B cell (primary cell): ENCODE measurements at regions not wholly inside any gene's neighbourhood (a gene's known extent, or its start where the extent isn't known, plus 50 kb on each side); places are given as distances from the start of the nearest gene placed in this dataset.
"Not testable (repeated sequence)": the region's sequence is repeated elsewhere in the genome, so short reads cannot be mapped to it uniquely, and the experiment has no call there.

Experiments
- ATAC-seq: fragments of 200-7000 bp; cut with Tn5 transposase; one replicate; pipeline ENCODE4 v1.10.0; 2021; ENCODE audit warnings: low read depth, mild to moderate bottlenecking, moderate number of reproducible peaks, moderate library complexity
- CTCF ChIA-PET: fragments of 350-600 bp; sonication (Branson Sonifier 250); formaldehyde crosslinking; loops from one replicate; lab custom pipeline; 2021; ENCODE audit warnings: antibody characterized with exemption, inconsistent platforms; lab: Charles Lee
- POLR2A ChIA-PET: fragments of 350-600 bp; sonication (Branson Sonifier 250); formaldehyde crosslinking; loops from one replicate; lab custom pipeline; 2021; ENCODE audit warnings: antibody characterized with exemption; lab: Charles Lee
- DNase-seq: peaks from one replicate; pipeline ENCODE4 v3.0.0; 2013
- H2AFZ ChIP-seq: 2 replicates; pipeline ENCODE4 v1.6.1; 2012; ENCODE audit warnings: mild to moderate bottlenecking, low read depth, low read length; ENCODE audit not compliant: insufficient read depth, poor library complexity, severe bottlenecking
- H3K27ac ChIP-seq, 2 donors: 1 replicate in 1 of 2; 2 replicates in 1 of 2; pipeline ENCODE4 v1.5.1; 2012 to 2013; ENCODE audit warnings: low read length in 2 of 2, mild to moderate bottlenecking in 2 of 2, moderate library complexity in 1 of 2
- H3K27me3 ChIP-seq, 4 experiments: fragments of 200-600 bp in 1 of 4; sonication (generic) in 1 of 4; replicated peaks in 1 of 4; 1 replicate in 2 of 4; 2 replicates in 2 of 4; pipeline versions ENCODE4 v1.6.1 to v1.7.0; 2013 to 2016; ENCODE audit warnings: low read length in 3 of 4, mild to moderate bottlenecking in 2 of 4, mixed read lengths in 1 of 4, moderate library complexity in 1 of 4; ENCODE audit not compliant: insufficient read depth in 4 of 4, control insufficient read depth in 3 of 4; ENCODE audit errors: control extremely low read depth in 1 of 4
- H3K36me3 ChIP-seq, 2 experiments: replicated peaks in 1 of 2; 1 replicate in 1 of 2; 2 replicates in 1 of 2; pipeline versions ENCODE4 v1.6.1 to v1.7.1; 2013; ENCODE audit warnings: low read length in 1 of 2; ENCODE audit not compliant: insufficient read depth in 2 of 2, control insufficient read depth in 1 of 2; ENCODE audit errors: control extremely low read depth in 1 of 2, extremely low read depth in 1 of 2
- H3K4me1 ChIP-seq, 2 donors: fragments of 200-600 bp in 1 of 2; sonication (generic) in 1 of 2; 1 replicate in 1 of 2; 2 replicates in 1 of 2; pipeline versions ENCODE4 v1.5.1 to v1.6.1; 2013 to 2017; ENCODE audit warnings: low read length in 2 of 2; ENCODE audit not compliant: control insufficient read depth in 2 of 2, insufficient read depth in 2 of 2
- H3K4me2 ChIP-seq: replicated peaks from 2 replicates; pipeline ENCODE3; 2012; ENCODE audit warnings: mild to moderate bottlenecking, low read depth, low read length; ENCODE audit not compliant: poor library complexity, severe bottlenecking
- H3K4me3 ChIP-seq, 5 experiments: fragments of 200-600 bp in 1 of 5; sonication (generic) in 1 of 5; 1 replicate in 3 of 5; 2 replicates in 2 of 5; pipeline versions ENCODE4 v1.5.1 to v1.7.0; 2011 to 2016; ENCODE audit warnings: low read length in 4 of 5, mild to moderate bottlenecking in 4 of 5, low read depth in 2 of 5, control low read depth in 1 of 5, moderate library complexity in 1 of 5; ENCODE audit not compliant: insufficient read depth in 1 of 5; ENCODE audit errors: control extremely low read depth in 1 of 5, extremely low read depth in 1 of 5
- H3K79me2 ChIP-seq: fragments of 200-600 bp; sonication (generic); one replicate; pipeline ENCODE4 v1.6.0; 2016; ENCODE audit warnings: low read length; ENCODE audit not compliant: control insufficient read depth, insufficient read depth
- H3K9ac ChIP-seq: fragments of 200-600 bp; sonication (generic); 2 replicates; pipeline ENCODE4 v1.6.1; 2017; ENCODE audit warnings: mild to moderate bottlenecking, low read length, moderate library complexity
- H3K9me3 ChIP-seq, 3 donors: one replicate each; pipeline versions ENCODE4 v1.6.1 to v1.7.1; 2013; ENCODE audit warnings: low read length in 2 of 3; ENCODE audit not compliant: control insufficient read depth in 2 of 3, insufficient read depth in 1 of 3; ENCODE audit errors: control extremely low read depth in 1 of 3
- H4K20me1 ChIP-seq: 2 replicates; pipeline ENCODE4 v1.6.0; 2012; ENCODE audit warnings: mild to moderate bottlenecking, low read length; ENCODE audit not compliant: insufficient read depth, control insufficient read depth, poor library complexity, severe bottlenecking
- H3K27ac Mint-ChIP-seq: one replicate; pipeline ENCODE4 v1.8.0; 2021; ENCODE audit warnings: mixed read lengths
- H3K27me3 Mint-ChIP-seq: one replicate; pipeline ENCODE4 v1.8.0; 2021; ENCODE audit warnings: mixed read lengths
- H3K4me1 Mint-ChIP-seq: one replicate; pipeline ENCODE4 v1.8.0; 2021; ENCODE audit warnings: mixed read lengths
- H3K4me3 Mint-ChIP-seq: one replicate; pipeline ENCODE4 v1.8.0; 2021; ENCODE audit warnings: mixed read lengths
- H3K9me3 Mint-ChIP-seq: one replicate; pipeline ENCODE4 v1.8.0; 2022; ENCODE audit warnings: mixed read lengths; ENCODE audit not compliant: insufficient read depth
- CTCF ChIP-seq: fragments of 200-600 bp; IDR thresholded peaks from one replicate; pipeline ENCODE4 v1.8.0; 2022; ENCODE audit warnings: antibody characterized with exemption, mild to moderate bottlenecking
- EZH2 ChIP-seq: IDR thresholded peaks from 2 replicates; pipeline ENCODE4 v1.6.1; 2012; ENCODE audit warnings: borderline replicate concordance, low read depth, mild to moderate bottlenecking, moderate library complexity, low read length; ENCODE audit not compliant: insufficient read depth, poor library complexity, severe bottlenecking
- WGBS: methylation state at CpG from one replicate; pipeline ENCODE4 v1.1.5; 2013; ENCODE audit warnings: missing lambda C conversion rate; ENCODE audit not compliant: insufficient coverage; 5-methylcytosine and 5-hydroxymethylcytosine counted together
- intact Hi-C: fragments of 100-400 bp; cut with micrococcal nuclease; formaldehyde crosslinking; loops from one replicate; pipeline ENCODE4 v1.10.0; 2022

DNA sequence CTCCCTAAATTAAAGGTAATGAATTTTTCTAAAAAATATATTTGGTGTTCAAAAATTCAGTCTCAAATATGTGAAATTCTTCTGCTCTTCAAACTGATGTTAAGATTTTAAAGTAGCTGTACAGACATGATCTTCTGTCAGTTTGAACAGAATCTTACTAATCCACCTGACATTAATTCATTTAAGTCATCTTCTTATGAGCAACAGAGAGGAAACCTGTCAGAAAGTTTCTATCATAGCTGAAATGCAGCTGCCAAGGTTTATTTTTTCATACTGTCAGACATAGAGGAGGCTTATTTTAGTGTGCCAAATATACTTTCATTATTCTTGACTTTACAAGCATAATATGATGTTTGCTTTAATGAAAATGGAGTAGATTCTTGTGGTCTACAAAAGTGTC lies 686.6 kb upstream of the MIS18BP1 start:
- no peak overlapping the region for H3K4me2 ChIP-seq
- H3K9me3 Mint-ChIP-seq = peaks cover 10% of the 10 kb centered on the region
- H3K79me2 ChIP-seq = no peaks in the 10 kb centered on the region
- H3K9me3 ChIP-seq = peaks cover 0 to 4% (median 3%) of the 10 kb centered on the region in 3 donors
- no peak overlapping the region for H3K4me3 ChIP-seq
- H3K27ac ChIP-seq = no peak overlapping the region
- ATAC-seq = no peak
- H3K4me1 Mint-ChIP-seq = no peaks in the 10 kb centered on the region
- no peaks in the 10 kb centered on the region for H3K36me3 ChIP-seq
- ChIA-PET POLR2A (no interaction called here), CTCF (interaction anchor here (0.6 kb wide), 1 partner anchor 26 kb away, joined by 3 read pairs; no protein-coding TSS in a partner anchor)
- H4K20me1 ChIP-seq = no peaks in the 10 kb centered on the region
- TF ChIP-seq CTCF = no peak
- TF ChIP-seq EZH2 = no peak
- H3K9ac ChIP-seq = no peak overlapping the region
- DNase-seq = no peak
- no peaks in the 10 kb centered on the region for H3K27me3 Mint-ChIP-seq
- H2AFZ ChIP-seq = no peak overlapping the region
- H3K4me3 Mint-ChIP-seq = no peak overlapping the region
- no peak overlapping the region for H3K27ac Mint-ChIP-seq
- H3K4me1 ChIP-seq = no peaks in the 10 kb centered on the region
- H3K27me3 ChIP-seq = no peaks in the 10 kb centered on the region
- intact Hi-C loops = no loop called here

- H3K36me3 ChIP-seq, CTCF ChIA-PET, intact Hi-C loops, H3K4me1 ChIP-seq, H3K27me3 Mint-ChIP-seq, H3K4me2 ChIP-seq, H3K9me3 Mint-ChIP-seq, H3K9ac ChIP-seq, H3K4me3 Mint-ChIP-seq, H3K9me3 ChIP-seq, H2AFZ ChIP-seq, H4K20me1 ChIP-seq, DNase-seq, H3K79me2 ChIP-seq, POLR2A ChIA-PET, H3K27ac Mint-ChIP-seq, H3K4me1 Mint-ChIP-seq, H3K27ac ChIP-seq, H3K4me3 ChIP-seq, H3K27me3 ChIP-seq, ATAC-seq: not testable (repeated sequence)
- WGBS = no CpG with 5 or more reads among the region's 3 CpGs
These were observed 667.0 kb upstream of the MIS18BP1 start for GRCh38 chr14:45919995-45920394.
